GM19452 (cell line): ENCODE measurements at regions not wholly inside any gene's neighbourhood (a gene's known extent, or its start where the extent isn't known, plus 50 kb on each side); places are given as distances from the start of the nearest gene placed in this dataset.

Experiments used
- ATAC-seq: cut with Tn5 transposase; IDR thresholded peaks from one replicate; pipeline ENCODE4 v1.9.1; 2021; ENCODE audit not compliant: unreplicated experiment

DNA sequence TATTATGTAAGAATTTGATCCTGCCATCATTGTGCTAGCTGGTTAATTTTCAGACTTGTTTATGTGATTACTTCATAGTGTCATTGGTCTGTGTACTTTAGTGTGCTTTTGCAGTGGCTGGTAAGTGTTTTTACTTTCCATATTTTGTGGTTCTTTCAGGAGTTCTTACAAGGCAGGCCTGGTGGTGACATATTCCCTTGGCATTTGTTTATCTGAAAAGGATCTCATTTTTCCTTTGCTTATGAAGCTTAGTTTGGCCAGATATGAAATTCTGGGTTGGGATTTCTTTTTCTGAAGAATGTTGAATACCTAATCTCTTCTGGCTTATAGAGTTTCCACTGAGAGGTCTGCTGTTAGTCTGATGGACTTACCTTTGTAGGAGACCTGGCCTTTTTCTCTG is 72.8 kb upstream of the MC4R start:
- no peak for ATAC-seq

- no peak for ATAC-seq
Observed at GRCh38 chr18:60446821-60447220, 74.2 kb upstream of the MC4R start.

DNA sequence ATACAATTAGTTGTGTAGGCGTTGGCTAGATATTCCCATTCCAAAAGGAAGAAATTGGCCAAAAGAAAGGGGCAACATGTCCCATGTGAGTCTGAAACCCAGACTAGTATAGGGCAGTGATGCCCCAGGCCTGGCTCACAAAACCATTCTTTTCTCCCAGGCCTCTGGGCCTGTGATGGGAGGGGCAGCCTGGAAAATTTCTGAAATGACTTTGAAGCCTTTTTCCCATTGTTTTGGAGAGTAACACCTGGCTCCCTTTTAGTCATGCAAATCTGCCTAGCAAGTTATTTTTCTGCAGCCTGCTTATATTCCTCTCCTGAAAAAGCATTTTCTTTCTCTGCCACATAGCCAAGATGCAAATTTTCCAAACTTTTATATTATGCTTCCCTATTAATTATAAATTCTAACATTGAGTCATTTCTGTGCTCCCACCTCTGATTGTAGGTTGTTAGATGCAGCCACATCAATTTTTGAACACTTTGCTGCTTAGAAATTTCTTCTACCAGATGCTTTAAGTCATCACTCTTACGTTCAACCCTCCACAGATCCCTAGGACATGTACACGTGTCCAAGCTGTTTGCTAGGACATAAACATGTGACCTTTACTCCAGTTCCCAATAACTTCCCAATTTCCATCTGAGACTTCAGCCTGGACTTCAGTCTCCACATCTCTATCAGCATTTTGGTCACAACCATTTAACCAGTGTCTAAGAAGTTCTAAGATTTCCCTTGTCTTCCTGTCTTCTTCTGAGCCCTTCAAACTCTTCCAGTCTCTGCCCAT is 76.1 kb upstream of the MC4R start:
- ATAC-seq: no peak

- ATAC-seq: no peak
Observed at GRCh38 chr18:60452421-60452820, 79.8 kb upstream of the MC4R start.

- ATAC-seq: no peak
Observed at GRCh38 chr18:60466677-60467076, 94.1 kb upstream of the MC4R start.

DNA sequence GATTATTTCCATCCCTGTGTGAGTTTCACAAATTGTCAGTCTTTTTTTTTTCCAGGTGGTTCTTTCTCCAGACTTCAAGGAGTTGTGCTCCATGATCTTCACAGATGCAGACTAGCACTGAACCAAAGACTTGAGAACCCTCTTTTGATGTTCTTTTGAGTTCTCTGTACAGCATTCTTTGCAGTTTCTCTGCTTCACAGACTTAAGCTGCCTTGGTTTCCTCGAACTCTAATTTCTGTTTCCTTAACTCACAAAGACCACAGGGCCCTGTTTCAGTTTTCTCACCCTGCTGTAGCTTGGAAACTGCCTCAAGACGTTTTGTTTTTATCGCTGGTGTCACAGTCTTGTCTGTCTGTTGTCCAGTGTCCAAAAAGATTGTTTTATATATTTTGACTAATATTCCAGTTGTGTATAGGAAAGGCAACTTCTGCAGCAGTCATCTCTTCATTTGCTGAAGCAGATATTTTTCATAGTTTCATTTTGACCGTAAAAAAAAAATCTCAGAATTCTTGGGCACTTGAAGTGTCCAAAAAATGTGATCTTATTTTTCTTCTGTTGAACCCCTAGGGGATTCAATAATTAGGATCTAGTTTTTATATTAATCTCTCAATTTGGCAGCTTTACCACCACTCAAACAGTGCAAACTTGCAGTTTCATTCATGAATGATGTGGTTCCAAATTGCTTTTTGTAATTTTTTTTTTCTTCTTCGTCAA is 97.0 kb upstream of the MC4R start:
- ATAC-seq: no peak

DNA sequence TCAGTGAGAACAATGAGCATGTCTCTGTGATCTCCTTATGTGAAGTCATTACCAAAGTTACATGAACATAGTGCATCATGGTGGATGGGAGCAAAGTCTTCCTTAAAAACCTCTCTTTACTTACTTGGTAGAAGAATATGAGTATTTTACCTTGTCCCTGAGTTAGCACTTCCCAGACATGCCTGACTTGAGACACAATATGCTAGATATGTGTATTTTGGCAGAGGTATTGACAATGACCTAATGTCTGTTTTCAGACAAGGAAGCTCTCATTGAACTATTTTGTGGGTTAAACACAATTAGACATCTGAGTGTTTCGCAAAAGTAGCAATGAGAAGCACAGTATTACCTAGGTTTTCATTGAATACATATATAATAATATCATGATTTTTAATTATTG is 99.1 kb upstream of the MC4R start:
- ATAC-seq: no peak

GRCh38 chr18:60485201-60485600 is 112.6 kb upstream of the MC4R start:
- ATAC-seq: no peak

GRCh38 chr18:60493066-60493465 is 120.5 kb upstream of the MC4R start:
- no peak for ATAC-seq

DNA sequence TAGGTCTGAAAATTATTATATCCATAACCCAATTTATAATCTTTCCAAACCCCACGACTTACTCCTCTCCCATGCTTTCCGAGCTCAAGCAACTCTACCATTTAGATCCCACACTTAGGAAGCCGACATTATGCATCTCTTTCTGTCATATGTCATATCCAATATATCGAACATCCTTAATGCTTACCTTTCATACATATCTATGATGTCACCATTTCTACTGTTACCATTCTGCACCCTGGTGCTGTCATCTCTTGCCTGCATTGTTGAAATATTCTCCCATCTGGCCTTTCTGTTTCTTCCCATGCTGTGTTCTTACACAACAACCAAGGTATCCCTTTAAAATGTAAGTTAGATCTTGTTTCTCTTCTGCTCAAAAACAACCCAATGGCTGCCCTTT is 127.1 kb upstream of the MC4R start:
- ATAC-seq: no peak

GRCh38 chr18:60500960-60501359 is 128.4 kb upstream of the MC4R start:
- no peak for ATAC-seq

DNA sequence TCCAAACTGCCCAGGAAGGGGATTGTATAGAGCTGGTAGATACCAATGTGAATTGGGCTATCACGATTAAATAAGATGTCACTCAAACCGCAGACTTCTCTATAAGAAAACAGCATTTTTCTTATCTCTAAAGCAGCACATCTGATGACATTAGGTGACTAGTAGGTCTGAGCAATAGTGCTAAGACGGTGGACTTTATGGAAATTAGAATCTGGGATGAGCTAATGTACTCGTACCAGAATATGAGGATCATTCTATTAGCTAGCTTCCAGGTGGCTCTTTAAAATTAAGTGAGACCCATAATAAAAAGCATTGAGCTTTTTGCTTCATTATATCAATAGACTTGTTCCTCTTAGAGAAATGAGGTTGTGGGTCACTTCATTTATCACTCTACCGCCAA is 130.0 kb upstream of the MC4R start:
- ATAC-seq: no peak

- ATAC-seq: no peak
Observed at GRCh38 chr18:60503199-60503598, 130.6 kb upstream of the MC4R start.

GRCh38 chr18:60506190-60506589 is 133.6 kb upstream of the MC4R start:
- no peak for ATAC-seq

DNA sequence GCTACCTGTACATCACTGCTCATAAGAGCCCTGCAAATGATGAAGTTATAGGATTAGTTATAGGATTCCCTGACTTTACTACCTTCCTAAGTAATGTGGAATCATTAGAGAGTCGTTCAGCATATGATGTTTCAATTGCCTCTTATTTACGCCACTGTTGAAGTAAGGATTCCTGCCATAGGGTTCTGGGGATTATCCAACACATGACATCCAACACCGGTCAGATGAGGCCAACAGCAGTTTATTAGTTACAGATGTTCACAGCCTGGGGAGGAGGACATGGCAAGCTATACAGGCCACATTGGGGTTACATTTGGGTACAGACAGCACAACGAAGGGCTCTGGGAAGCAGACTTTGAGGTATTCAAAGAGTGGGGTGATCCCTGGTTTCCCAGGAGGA is 134.1 kb upstream of the MC4R start:
- ATAC-seq: no peak

DNA sequence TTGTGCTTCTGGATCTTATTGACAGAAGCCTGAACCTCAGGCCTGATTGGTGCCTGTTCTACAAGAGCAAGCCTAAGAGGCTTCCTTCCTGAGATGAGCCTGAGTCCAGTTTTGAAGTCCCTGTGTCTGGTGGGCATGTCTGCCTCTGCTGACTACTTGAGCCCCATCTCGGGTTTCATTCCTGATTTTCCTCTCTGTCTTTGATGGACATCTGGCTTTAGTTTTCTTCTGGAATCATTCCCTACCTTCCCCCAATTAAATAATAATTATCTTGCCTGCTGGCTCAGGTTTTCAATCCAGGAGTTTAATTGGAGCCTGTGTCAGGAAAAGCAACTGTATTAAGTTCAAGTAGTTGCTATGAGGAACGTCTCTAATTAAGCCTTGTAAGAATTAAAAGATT is 135.5 kb upstream of the MC4R start:
- no peak for ATAC-seq

DNA sequence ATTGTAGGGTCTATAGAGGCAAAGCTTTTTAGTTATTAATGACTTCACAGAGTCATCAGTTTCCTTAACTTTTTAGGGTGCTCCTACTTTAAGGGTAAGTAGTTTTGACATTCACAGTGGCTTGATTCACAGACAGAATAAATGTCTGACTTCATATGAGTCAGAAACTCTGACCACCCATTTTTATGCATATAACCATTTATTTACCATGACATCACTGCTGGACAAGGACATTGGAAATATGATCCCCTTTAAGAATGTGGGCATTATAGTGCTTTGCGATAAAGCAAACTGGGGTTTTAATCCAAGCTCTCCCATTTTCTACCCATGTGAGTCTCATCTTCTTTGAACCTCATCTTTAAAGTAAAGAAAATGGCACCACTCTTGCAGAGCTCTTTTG is 162.0 kb upstream of the MC4R start:
- ATAC-seq: no peak

DNA sequence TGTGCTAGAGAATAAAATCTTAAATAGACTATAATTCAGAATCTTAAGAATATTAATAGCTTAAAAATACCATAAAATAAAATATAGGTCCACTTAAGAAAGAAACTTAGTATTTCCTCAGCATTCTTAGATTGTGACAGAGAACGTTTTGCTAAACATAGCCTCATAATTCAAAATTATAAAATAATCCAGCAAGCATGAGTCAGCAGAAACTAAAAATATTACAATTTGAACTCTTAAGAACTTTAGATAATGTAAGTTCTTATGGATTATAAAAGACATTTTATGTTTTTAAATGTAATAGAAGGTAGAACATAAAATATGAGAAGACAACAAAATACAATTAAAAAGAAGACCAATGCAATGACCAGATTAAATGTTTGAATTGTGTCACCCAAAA is 164.5 kb upstream of the MC4R start:
- ATAC-seq: no peak

- no peak for ATAC-seq
Observed at GRCh38 chr18:60538891-60539290, 166.3 kb upstream of the MC4R start.

DNA sequence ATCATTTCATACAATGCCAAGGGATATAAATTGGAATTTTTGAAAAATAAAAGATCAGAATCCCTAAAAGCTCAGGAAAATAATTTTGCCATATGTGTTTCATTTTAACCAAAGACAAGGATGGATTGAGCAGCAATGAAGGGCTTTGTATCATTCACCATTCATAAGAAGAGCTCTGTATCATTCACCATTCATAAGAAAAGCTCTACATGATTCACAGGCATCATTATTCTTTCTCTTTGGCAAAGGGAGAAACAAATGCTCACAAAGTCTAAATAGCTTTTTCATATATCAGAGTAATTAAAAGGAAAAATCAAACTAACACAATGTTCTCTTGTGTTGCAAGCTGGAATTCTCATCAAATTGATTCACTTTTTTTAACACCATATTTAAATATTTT is 169.1 kb upstream of the MC4R start:
- ATAC-seq: no peak

- ATAC-seq: no peak
Observed at GRCh38 chr18:60543646-60544045, 171.1 kb upstream of the MC4R start.

DNA sequence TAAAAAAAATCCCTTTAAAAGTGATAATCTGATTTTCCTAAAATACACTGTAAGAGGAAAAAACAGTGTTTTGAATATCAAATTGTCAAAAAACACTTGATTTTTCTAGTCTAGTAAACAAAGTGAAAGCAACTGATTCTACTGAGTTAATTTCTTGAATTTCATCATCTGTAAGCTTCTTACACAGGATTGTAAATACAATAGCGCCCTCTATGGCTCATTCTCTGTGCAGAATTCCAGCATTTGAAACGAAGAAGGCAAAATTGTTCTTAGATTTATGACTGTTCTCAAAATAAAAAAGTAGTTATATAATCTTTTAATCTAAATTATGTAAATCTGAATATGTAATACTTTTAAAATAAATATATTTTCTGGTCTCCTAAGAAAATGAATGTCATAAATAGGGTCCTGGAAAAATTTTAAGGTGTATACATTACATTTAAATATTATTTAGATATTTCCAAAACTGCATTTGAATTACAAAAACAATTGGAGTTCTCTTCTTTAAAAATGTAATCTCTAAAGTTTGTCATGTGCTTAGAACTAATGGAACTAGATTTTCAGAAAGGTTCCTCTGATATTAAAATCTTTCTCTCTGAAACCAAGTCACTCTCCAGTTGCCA is 176.9 kb upstream of the MC4R start:
- ATAC-seq: no peak
